GM23248 (cell line): ENCODE measurements at regions not wholly inside any gene's neighbourhood (a gene's known extent, or its start where the extent isn't known, plus 50 kb on each side); places are given as distances from the start of the nearest gene placed in this dataset.
"Not testable (repeated sequence)": the region's sequence is repeated elsewhere in the genome, so short reads cannot be mapped to it uniquely, and the experiment has no call there.

ENCODE experiments used
- DNase-seq: peaks from one replicate; pipeline ENCODE4 v3.0.0-alpha.2; 2015
- H2AFZ ChIP-seq: fragments of 200-600 bp; sonication (generic); 2 replicates; pipeline ENCODE4 v1.6.1; 2016; ENCODE audit warnings: antibody characterized with exemption
- H3F3A ChIP-seq: fragments of 200-600 bp; sonication (generic); 2 replicates; pipeline ENCODE4 v1.6.1; 2016; ENCODE audit warnings: mild to moderate bottlenecking, antibody characterized with exemption, mixed run types; ENCODE audit not compliant: insufficient read depth
- H3K27ac ChIP-seq: fragments of 200-600 bp; sonication (generic); 2 replicates; pipeline ENCODE4 v1.5.1; 2016; ENCODE audit warnings: mild to moderate bottlenecking
- H3K27me3 ChIP-seq: fragments of 200-600 bp; sonication (generic); replicated peaks from 2 replicates; pipeline ENCODE4 v1.6.1; 2016; ENCODE audit warnings: mild to moderate bottlenecking; ENCODE audit not compliant: insufficient read depth
- H3K36me3 ChIP-seq: fragments of 200-600 bp; sonication (generic); 2 replicates; pipeline ENCODE4 v1.6.1; 2016; ENCODE audit warnings: low read depth, mild to moderate bottlenecking
- H3K4me1 ChIP-seq: fragments of 200-600 bp; sonication (generic); 2 replicates; pipeline ENCODE4 v1.6.1; 2016; ENCODE audit warnings: mild to moderate bottlenecking; ENCODE audit not compliant: insufficient read depth
- H3K4me2 ChIP-seq: fragments of 200-600 bp; sonication (generic); one replicate; pipeline ENCODE4 v1.6.1; 2016; ENCODE audit warnings: mild to moderate bottlenecking; ENCODE audit not compliant: unreplicated experiment
- H3K4me3 ChIP-seq: fragments of 200-600 bp; sonication (generic); 2 replicates; pipeline ENCODE4 v1.5.1; 2016; ENCODE audit warnings: mild to moderate bottlenecking
- H3K79me2 ChIP-seq: fragments of 200-600 bp; sonication (generic); 2 replicates; pipeline ENCODE4 v1.6.1; 2016; ENCODE audit warnings: mild to moderate bottlenecking; ENCODE audit not compliant: insufficient read depth
- H3K9ac ChIP-seq: fragments of 200-600 bp; sonication (generic); 2 replicates; pipeline ENCODE4 v1.6.1; 2016; ENCODE audit warnings: mild to moderate bottlenecking
- H3K9me2 ChIP-seq: fragments of 200-600 bp; sonication (generic); 2 replicates; pipeline ENCODE4 v1.6.1; 2016; ENCODE audit warnings: mixed run types, mild to moderate bottlenecking, moderate library complexity; ENCODE audit not compliant: insufficient read depth
- H3K9me3 ChIP-seq: fragments of 200-600 bp; sonication (generic); one replicate; pipeline ENCODE4 v1.6.1; 2017; ENCODE audit warnings: low read depth
- H4K20me1 ChIP-seq: fragments of 200-600 bp; sonication (generic); 2 replicates; pipeline ENCODE4 v1.6.0; 2016; ENCODE audit not compliant: insufficient read depth
- EZH2 ChIP-seq: fragments of 200-600 bp; sonication (generic); IDR thresholded peaks from 2 replicates; pipeline ENCODE4 v1.6.1; 2018; ENCODE audit warnings: antibody characterized with exemption, mild to moderate bottlenecking; ENCODE audit not compliant: insufficient read depth, poor library complexity, severe bottlenecking
- EZH2phosphoT487 ChIP-seq: fragments of 200-600 bp; sonication (generic); IDR thresholded peaks from 2 replicates; pipeline ENCODE4 v1.6.1; 2018; ENCODE audit warnings: antibody characterized with exemption, moderate library complexity, mild to moderate bottlenecking, low read depth; ENCODE audit not compliant: insufficient read depth
- WGBS, 2 experiments: methylation state at CpG; one replicate each; pipeline ENCODE4 v1.1.6; 2015 to 2017; ENCODE audit warnings: low lambda C conversion rate in 2 of 2, low coverage in 1 of 2; ENCODE audit errors: missing lambda C conversion rate in 2 of 2; 5-methylcytosine and 5-hydroxymethylcytosine counted together
- in situ Hi-C: fragments of 300-500 bp; cut with MboI; formaldehyde crosslinking; loops from 2 replicates; pipeline ENCODE4 v1.15.0; 2020

DNA sequence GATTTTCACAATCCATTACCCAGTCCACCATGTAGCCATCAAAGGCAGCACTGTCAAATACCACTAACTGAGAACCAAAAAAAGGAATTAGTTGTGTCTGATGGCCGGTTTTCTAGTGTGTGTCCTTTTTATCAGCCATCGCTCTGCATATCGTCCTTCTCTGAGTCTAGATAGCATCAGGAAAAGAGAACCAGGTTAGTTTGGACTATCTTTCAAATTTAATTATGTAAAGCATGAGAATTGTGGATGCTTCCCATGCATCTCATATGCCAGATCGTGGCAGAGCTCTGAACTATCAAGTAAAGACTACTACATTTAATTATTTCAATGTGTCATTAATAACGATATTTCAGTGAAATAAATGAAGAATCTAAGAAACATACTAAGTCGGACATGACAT, 691.9 kb downstream of the FAM181B start:
- peaks cover 3% of the 10 kb centered on the region for H3K9me3 ChIP-seq
- in situ Hi-C loops, result no loop called here
- 43 to 58% methylated on average over 6 of the region's 6 CpGs for WGBS, 2 experiments

DNA sequence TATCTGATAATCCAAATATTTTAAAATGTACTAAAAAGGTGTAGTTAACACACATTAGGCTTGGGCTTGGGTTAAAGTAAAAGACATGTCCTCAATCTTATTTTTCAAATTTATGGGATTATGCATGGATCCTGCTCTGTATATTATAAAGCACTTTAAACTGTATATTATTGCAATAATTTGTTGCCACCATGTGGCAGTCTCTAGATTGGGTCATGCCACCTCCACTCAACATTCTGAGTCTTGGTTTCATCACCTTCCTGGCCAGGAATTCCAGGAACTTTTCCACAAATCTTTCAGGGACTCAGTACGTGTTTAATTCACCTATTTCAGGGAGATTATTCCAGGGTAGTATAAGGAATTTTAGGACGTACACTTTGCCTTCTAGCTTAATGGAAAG, 695.5 kb downstream of the FAM181B start:
- H3K9me3 ChIP-seq, result peaks cover 3% of the 10 kb centered on the region
- H3K79me2 ChIP-seq, result no peaks in the 10 kb centered on the region
- in situ Hi-C loops, result no loop called here
- no peak for DNase-seq
- no peak overlapping the region for H3K9ac ChIP-seq
- no peak overlapping the region for H3K27ac ChIP-seq
- no peaks in the 10 kb centered on the region for H3K4me1 ChIP-seq
- no peaks in the 10 kb centered on the region for H3F3A ChIP-seq
- no peak overlapping the region for H2AFZ ChIP-seq
- no peaks in the 10 kb centered on the region for H3K36me3 ChIP-seq
- TF ChIP-seq EZH2, result no peak
- H4K20me1 ChIP-seq, result no peaks in the 10 kb centered on the region
- WGBS, 2 experiments, result 41 to 46% methylated on average over 2 of the region's 2 CpGs
- no peaks in the 10 kb centered on the region for H3K27me3 ChIP-seq
- no peaks in the 10 kb centered on the region for H3K9me2 ChIP-seq
- no peak overlapping the region for H3K4me2 ChIP-seq
- H3K4me3 ChIP-seq, result no peak overlapping the region

More for the DNA sequence above, 691.9 kb downstream of the FAM181B start:
- no peaks in the 10 kb centered on the region for H4K20me1 ChIP-seq
- no peaks in the 10 kb centered on the region for H3K79me2 ChIP-seq
- H3K4me1 ChIP-seq, result no peaks in the 10 kb centered on the region
- H3K9ac ChIP-seq, result no peak overlapping the region
- H3K27ac ChIP-seq, result no peak overlapping the region
- no peaks in the 10 kb centered on the region for H3K27me3 ChIP-seq
- no peaks in the 10 kb centered on the region for H3K9me2 ChIP-seq
- H3F3A ChIP-seq, result no peaks in the 10 kb centered on the region
- TF ChIP-seq EZH2phosphoT487 (no peak), EZH2 (no peak)
- DNase-seq, result no peak
- no peak overlapping the region for H2AFZ ChIP-seq
- H3K36me3 ChIP-seq, result no peaks in the 10 kb centered on the region
- no peak overlapping the region for H3K4me2 ChIP-seq
- no peak overlapping the region for H3K4me3 ChIP-seq

- H3K27ac ChIP-seq, result no peak overlapping the region
- no peak for DNase-seq
- H4K20me1 ChIP-seq, result no peaks in the 10 kb centered on the region
- H3K9me2 ChIP-seq, result no peaks in the 10 kb centered on the region
- H3K9me3 ChIP-seq, result no peaks in the 10 kb centered on the region
- H2AFZ ChIP-seq, result no peak overlapping the region
- H3K4me1 ChIP-seq, result no peaks in the 10 kb centered on the region
- H3F3A ChIP-seq, result no peaks in the 10 kb centered on the region
- no peak for TF ChIP-seq EZH2
- TF ChIP-seq EZH2phosphoT487, result no peak
- no peaks in the 10 kb centered on the region for H3K27me3 ChIP-seq
- 28 to 33% methylated on average over 1 of the region's 1 CpG for WGBS, 2 experiments
- in situ Hi-C loops, result no loop called here
- no peaks in the 10 kb centered on the region for H3K36me3 ChIP-seq
- no peak overlapping the region for H3K4me2 ChIP-seq
- no peaks in the 10 kb centered on the region for H3K79me2 ChIP-seq
- H3K4me3 ChIP-seq, result no peak overlapping the region
- H3K9ac ChIP-seq, result no peak overlapping the region
These were observed 699.1 kb downstream of the FAM181B start for GRCh38 chr11:82034527-82034926.

- in situ Hi-C loops, H2AFZ ChIP-seq, H4K20me1 ChIP-seq, H3K27me3 ChIP-seq, H3K9me3 ChIP-seq, H3K27ac ChIP-seq, H3K4me2 ChIP-seq, H3K9ac ChIP-seq, H3K79me2 ChIP-seq, H3K36me3 ChIP-seq, H3K4me3 ChIP-seq, H3F3A ChIP-seq, H3K9me2 ChIP-seq, DNase-seq, H3K4me1 ChIP-seq: not testable (repeated sequence)
- 48 to 70% methylated on average over 9 of the region's 9 CpGs for WGBS, 2 experiments
These were observed 706.3 kb downstream of the FAM181B start for GRCh38 chr11:82027335-82027734.

DNA sequence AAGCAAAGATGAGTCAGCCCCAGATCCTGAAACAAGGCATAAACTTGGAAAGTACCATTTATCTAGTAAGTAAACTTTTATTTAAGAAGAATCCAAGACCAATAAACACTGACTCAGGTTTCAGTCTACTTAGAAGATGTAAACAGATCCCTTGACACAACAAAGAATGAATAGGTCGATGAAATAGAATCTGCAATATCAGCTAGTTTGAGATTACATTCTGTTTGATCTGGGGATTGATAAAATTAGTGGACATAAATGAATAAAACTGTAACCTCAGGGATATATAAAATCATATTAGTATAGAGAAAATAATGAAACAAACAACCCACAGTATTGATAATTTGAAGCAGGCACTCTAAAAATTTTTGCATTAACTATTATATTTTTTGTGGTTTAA, 708.9 kb downstream of the FAM181B start:
- WGBS, 2 experiments, result 34% methylated on average over 1 of the region's 1 CpG
- no peaks in the 10 kb centered on the region for H3K4me1 ChIP-seq
- H3K27ac ChIP-seq, result no peak overlapping the region
- no peaks in the 10 kb centered on the region for H3K36me3 ChIP-seq
- no peak overlapping the region for H3K4me3 ChIP-seq
- H4K20me1 ChIP-seq, result no peaks in the 10 kb centered on the region
- no peak overlapping the region for H2AFZ ChIP-seq
- DNase-seq, result no peak
- no peaks in the 10 kb centered on the region for H3F3A ChIP-seq
- H3K9me3 ChIP-seq, result no peaks in the 10 kb centered on the region
- H3K27me3 ChIP-seq, result no peaks in the 10 kb centered on the region
- in situ Hi-C loops, result no loop called here
- no peaks in the 10 kb centered on the region for H3K9me2 ChIP-seq
- H3K79me2 ChIP-seq, result no peaks in the 10 kb centered on the region
- no peak overlapping the region for H3K4me2 ChIP-seq
- H3K9ac ChIP-seq, result no peak overlapping the region
- no peak for TF ChIP-seq EZH2phosphoT487
- no peak for TF ChIP-seq EZH2
